HEK293T (cell line): ENCODE measurements at regions not wholly inside any gene's neighbourhood (a gene's known extent, or its start where the extent isn't known, plus 50 kb on each side); places are given as distances from the start of the nearest gene placed in this dataset.

Source experiments
- ARNT ChIP-seq: fragments of 450-650 bp; IDR thresholded peaks from 2 replicates; pipeline ENCODE4 v1.6.1; 2017; ENCODE audit warnings: mild to moderate bottlenecking
- BHLHE40 ChIP-seq: fragments of 450-650 bp; IDR thresholded peaks from 2 replicates; pipeline ENCODE4 v1.6.1; 2016; ENCODE audit warnings: mild to moderate bottlenecking, moderate library complexity, borderline replicate concordance
- ELF4 ChIP-seq: fragments of 450-650 bp; IDR thresholded peaks from 2 replicates; pipeline ENCODE4 v1.6.1; 2017; ENCODE audit warnings: antibody characterized with exemption
- FOXA1 ChIP-seq: fragments of 450-650 bp; IDR thresholded peaks from 2 replicates; pipeline ENCODE4 v1.6.1; 2016; ENCODE audit warnings: mild to moderate bottlenecking
- FOXK2 ChIP-seq: fragments of 450-650 bp; IDR thresholded peaks from 2 replicates; pipeline ENCODE4 v1.6.1; 2016; ENCODE audit warnings: mild to moderate bottlenecking
- FOXM1 ChIP-seq: fragments of 450-650 bp; IDR thresholded peaks from 2 replicates; pipeline ENCODE4 v1.6.1; 2017; ENCODE audit warnings: mild to moderate bottlenecking, borderline replicate concordance
- L3MBTL2 ChIP-seq: fragments of 450-650 bp; conservative IDR thresholded peaks from 2 replicates; pipeline ENCODE4 v1.6.1; 2016; ENCODE audit warnings: mild to moderate bottlenecking
- NFRKB ChIP-seq: fragments of 450-650 bp; IDR thresholded peaks from 2 replicates; pipeline ENCODE4 v1.6.1; 2016; ENCODE audit warnings: mild to moderate bottlenecking, moderate library complexity
- PKNOX1 ChIP-seq: fragments of 450-650 bp; IDR thresholded peaks from 2 replicates; pipeline ENCODE4 v1.6.1; 2016
- SP1 ChIP-seq: fragments of 450-650 bp; IDR thresholded peaks from 2 replicates; pipeline ENCODE4 v1.6.1; 2017
- SUZ12 ChIP-seq: fragments of 450-650 bp; IDR thresholded peaks from 2 replicates; pipeline ENCODE4 v1.6.1; 2016; ENCODE audit warnings: mild to moderate bottlenecking

- TF ChIP-seq BHLHE40 (no peak), L3MBTL2 (peak; percentile 24; the same call in 1 of the 2 replicates), SUZ12 (no peak), ARNT (no peak), PKNOX1 (no peak), FOXM1 (no peak), NFRKB (no peak), FOXA1 (no peak), SP1 (no peak), ELF4 (no peak), FOXK2 (no peak)
Observed at GRCh38 chr20:50379049-50379990, 130.9 kb upstream of the PTPN1 start.
